ENCODE measurements at regions not wholly inside any gene's neighbourhood (a gene's known extent, or its start where the extent isn't known, plus 50 kb on each side); places are given as distances from the start of the nearest gene placed in this dataset.

DNA sequence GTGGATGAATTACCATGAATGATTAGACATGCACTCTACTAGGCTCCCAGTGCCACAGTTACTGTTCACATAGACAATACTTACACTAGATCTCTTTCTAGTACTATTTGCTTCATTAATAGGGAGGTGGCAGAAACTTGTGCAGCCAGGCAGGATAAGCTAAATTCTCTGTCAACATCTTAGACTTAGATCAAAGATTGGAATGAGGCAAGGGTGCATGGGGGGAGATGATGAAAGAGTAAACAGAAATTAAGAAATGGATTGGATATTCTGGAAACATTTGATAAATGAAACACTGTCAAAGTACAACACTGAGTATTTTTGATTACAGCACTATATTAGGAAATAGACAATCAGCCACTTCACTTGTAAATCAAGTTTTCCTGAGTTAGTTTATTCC, 205.4 kb upstream of the TBC1D5 start:
- Histone ChIP-seq H3K4me3 (ENCODE audit: low read length in 2 of 2) (no peak overlapping the region), H3K27me3 (ENCODE audit: control insufficient read depth in 2 of 2, insufficient read depth in 2 of 2, low read length in 2 of 2) (no peaks in the 10 kb centered on the region), H3K9me3 (ENCODE audit: control insufficient read depth in 2 of 2, low read length in 2 of 2) (no peaks in the 10 kb centered on the region), H3K36me3 (ENCODE audit: control insufficient read depth in 2 of 2, insufficient read depth in 2 of 2, low read length in 2 of 2) (no peaks in the 10 kb centered on the region), H3K27ac (ENCODE audit: low read depth in 2 of 2, low read length in 2 of 2) (no peak overlapping the region), H3K9ac (ENCODE audit: low read depth in 1 of 2, low read length in 2 of 2) (no peak overlapping the region), H3K4me1 (ENCODE audit: control insufficient read depth in 2 of 2, insufficient read depth in 2 of 2, low read length in 2 of 2) (no peaks in the 10 kb centered on the region)

DNA sequence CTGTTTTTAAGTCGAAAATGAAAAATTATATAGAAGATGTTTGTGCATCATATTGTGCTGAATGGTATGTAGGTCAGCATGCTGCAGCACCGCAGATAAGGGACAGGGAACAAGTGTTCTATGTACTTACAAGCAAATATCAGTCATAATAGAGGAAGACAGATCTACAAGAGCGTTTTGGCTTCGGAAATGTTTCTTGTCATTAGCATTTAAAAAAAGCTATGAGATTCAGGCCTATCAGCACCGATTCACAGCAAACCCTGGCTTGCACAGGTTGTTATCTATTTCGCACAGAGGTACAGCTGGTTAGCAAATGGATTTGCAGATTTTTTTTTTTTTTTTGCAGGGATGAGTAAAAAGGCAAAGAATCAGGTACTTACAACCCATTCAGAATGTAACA, 204.2 kb upstream of the TBC1D5 start:
- H3K4me1 ChIP-seq (ENCODE audit: control insufficient read depth in 2 of 2, insufficient read depth in 2 of 2, low read length in 2 of 2): no peaks in the 10 kb centered on the region
- no peak overlapping the region for H3K9ac ChIP-seq (ENCODE audit: low read depth in 1 of 2, low read length in 2 of 2)
- no peaks in the 10 kb centered on the region for H3K27me3 ChIP-seq (ENCODE audit: control insufficient read depth in 2 of 2, insufficient read depth in 2 of 2, low read length in 2 of 2)
- no peaks in the 10 kb centered on the region for H3K36me3 ChIP-seq (ENCODE audit: control insufficient read depth in 2 of 2, insufficient read depth in 2 of 2, low read length in 2 of 2)
- H3K9me3 ChIP-seq (ENCODE audit: control insufficient read depth in 2 of 2, low read length in 2 of 2): no peaks in the 10 kb centered on the region
- H3K27ac ChIP-seq (ENCODE audit: low read depth in 2 of 2, low read length in 2 of 2): no peak overlapping the region
- no peak overlapping the region for H3K4me3 ChIP-seq (ENCODE audit: low read length in 2 of 2)

DNA sequence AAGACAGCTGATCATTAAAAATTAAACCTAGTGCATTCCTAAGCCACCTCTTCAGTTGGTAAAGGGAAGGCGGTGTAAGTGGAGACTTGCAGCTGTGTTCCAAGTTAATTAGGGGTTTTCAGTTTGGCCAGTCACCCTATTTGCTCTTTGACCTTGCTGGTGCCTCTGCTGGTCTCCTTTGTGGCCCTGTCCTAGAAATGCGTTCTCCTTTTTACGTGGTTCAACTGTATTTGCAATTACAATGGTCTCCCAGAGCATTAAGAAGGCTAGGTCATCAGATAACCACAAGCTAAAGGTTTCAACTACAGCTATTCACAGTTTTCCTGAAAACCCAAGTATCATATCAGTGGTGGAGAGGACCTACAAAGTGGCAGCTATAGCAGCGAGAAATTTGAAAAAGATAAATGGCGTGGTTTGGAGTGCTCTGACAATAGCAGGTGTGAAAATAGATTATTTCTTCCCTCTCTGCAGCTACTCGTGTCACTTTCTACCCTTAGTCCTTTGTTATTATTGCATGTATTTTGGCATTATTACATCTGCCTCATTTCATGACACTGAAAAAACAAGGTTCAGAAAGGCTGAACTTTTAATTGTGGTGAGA, 203.5 kb upstream of the TBC1D5 start:
- Histone ChIP-seq H3K27me3 (ENCODE audit: control insufficient read depth in 2 of 2, insufficient read depth in 2 of 2, low read length in 2 of 2) (no peaks in the 10 kb centered on the region), H3K4me1 (ENCODE audit: control insufficient read depth in 2 of 2, insufficient read depth in 2 of 2, low read length in 2 of 2) (no peaks in the 10 kb centered on the region), H3K9me3 (ENCODE audit: control insufficient read depth in 2 of 2, low read length in 2 of 2) (no peaks in the 10 kb centered on the region), H3K36me3 (ENCODE audit: control insufficient read depth in 2 of 2, insufficient read depth in 2 of 2, low read length in 2 of 2) (no peaks in the 10 kb centered on the region), H3K9ac (ENCODE audit: low read depth in 1 of 2, low read length in 2 of 2) (no peak overlapping the region), H3K4me3 (ENCODE audit: low read length in 2 of 2) (no peak overlapping the region), H3K27ac (ENCODE audit: low read depth in 2 of 2, low read length in 2 of 2) (no peak overlapping the region)

DNA sequence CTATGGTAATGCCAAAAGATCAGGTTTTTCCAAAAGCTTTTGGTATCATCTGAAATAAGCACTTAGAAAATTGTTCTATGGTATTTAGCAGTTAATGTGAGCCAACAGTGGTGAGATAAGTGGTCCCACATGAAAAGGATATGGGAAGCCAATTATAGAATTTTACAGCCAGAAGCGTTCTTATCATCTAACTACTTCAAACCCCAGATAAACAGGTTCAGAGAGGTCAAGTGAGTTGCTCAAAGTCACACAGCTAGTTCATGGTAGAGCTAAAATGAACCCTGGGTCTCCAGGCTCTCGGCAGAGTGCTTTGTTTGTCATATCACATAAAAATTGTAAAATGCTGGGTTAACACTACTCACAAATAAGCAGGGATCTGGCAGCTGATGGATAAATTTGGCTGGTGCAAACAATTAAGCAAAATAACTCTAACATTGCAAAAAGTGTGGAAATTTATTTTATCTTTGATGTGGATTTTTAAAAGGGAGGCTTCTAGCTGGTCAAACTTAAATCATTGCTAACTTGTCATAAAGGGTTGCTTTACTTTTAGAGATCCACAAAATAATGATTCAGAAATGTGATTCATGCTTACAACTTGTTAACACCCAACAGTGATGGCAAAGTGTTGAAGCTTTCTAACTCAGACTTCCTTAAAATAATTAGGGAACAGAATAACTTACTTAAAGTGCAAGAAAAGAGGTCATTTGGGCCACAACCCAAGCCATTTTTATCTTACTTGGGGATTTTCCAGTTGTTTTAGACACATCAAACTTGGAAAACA, 202.8 kb upstream of the TBC1D5 start:
- H3K4me1 ChIP-seq (ENCODE audit: control insufficient read depth in 2 of 2, insufficient read depth in 2 of 2, low read length in 2 of 2): no peaks in the 10 kb centered on the region
- no peak overlapping the region for H3K4me3 ChIP-seq (ENCODE audit: low read length in 2 of 2)
- H3K9me3 ChIP-seq (ENCODE audit: control insufficient read depth in 2 of 2, low read length in 2 of 2): no peaks in the 10 kb centered on the region
- no peak overlapping the region for H3K9ac ChIP-seq (ENCODE audit: low read depth in 1 of 2, low read length in 2 of 2)
- H3K36me3 ChIP-seq (ENCODE audit: control insufficient read depth in 2 of 2, insufficient read depth in 2 of 2, low read length in 2 of 2): no peaks in the 10 kb centered on the region
- H3K27me3 ChIP-seq (ENCODE audit: control insufficient read depth in 2 of 2, insufficient read depth in 2 of 2, low read length in 2 of 2): no peaks in the 10 kb centered on the region
- H3K27ac ChIP-seq (ENCODE audit: low read depth in 2 of 2, low read length in 2 of 2): no peak overlapping the region

DNA sequence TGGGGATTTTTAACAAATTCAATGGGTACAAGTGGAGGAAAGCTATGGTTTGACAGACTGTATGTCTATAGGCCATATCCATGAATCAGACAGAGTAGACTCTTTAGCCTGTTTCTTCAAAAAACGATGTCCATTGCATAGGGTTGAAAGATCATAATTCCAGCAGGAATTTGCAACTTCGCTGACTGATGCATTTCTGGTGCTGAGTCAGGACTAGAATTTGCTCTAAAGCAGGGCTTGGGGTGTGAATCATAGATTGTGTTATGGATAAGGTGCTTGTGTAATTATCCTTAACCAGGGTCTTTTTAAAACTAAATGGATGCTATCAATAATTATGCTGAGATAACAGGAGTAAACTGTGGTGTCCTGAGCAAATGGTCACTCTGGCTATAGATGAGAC, 200.4 kb upstream of the TBC1D5 start:
- Histone ChIP-seq H3K9me3 (ENCODE audit: control insufficient read depth in 2 of 2, low read length in 2 of 2) (no peaks in the 10 kb centered on the region), H3K4me1 (ENCODE audit: control insufficient read depth in 2 of 2, insufficient read depth in 2 of 2, low read length in 2 of 2) (no peaks in the 10 kb centered on the region), H3K27me3 (ENCODE audit: control insufficient read depth in 2 of 2, insufficient read depth in 2 of 2, low read length in 2 of 2) (no peaks in the 10 kb centered on the region), H3K36me3 (ENCODE audit: control insufficient read depth in 2 of 2, insufficient read depth in 2 of 2, low read length in 2 of 2) (no peaks in the 10 kb centered on the region), H3K9ac (ENCODE audit: low read depth in 1 of 2, low read length in 2 of 2) (no peak overlapping the region), H3K4me3 (ENCODE audit: low read length in 2 of 2) (no peak overlapping the region), H3K27ac (ENCODE audit: low read depth in 2 of 2, low read length in 2 of 2) (no peak overlapping the region)

DNA sequence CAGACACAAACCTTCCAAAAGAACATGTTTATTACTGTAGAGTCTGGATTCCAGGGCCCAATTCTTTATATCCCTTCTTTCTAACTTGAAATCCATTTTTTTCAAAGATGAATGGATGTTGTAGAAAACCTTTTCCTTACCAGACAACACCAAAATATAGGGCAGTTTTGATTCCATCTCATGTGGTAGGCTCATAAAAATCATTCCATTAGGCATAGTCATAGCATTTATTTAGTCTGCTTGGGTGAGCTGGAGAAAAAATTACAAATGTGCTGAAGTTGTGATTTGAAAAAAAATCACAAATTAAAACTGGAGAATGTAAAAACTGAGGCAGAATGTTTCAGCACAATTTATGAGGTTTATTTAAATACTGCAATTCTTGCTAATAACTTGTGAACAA, 199.3 kb upstream of the TBC1D5 start:
- Histone ChIP-seq H3K9ac (ENCODE audit: low read depth in 1 of 2, low read length in 2 of 2) (no peak overlapping the region), H3K27me3 (ENCODE audit: control insufficient read depth in 2 of 2, insufficient read depth in 2 of 2, low read length in 2 of 2) (no peaks in the 10 kb centered on the region), H3K4me3 (ENCODE audit: low read length in 2 of 2) (no peak overlapping the region), H3K36me3 (ENCODE audit: control insufficient read depth in 2 of 2, insufficient read depth in 2 of 2, low read length in 2 of 2) (no peaks in the 10 kb centered on the region), H3K4me1 (ENCODE audit: control insufficient read depth in 2 of 2, insufficient read depth in 2 of 2, low read length in 2 of 2) (no peaks in the 10 kb centered on the region), H3K9me3 (ENCODE audit: control insufficient read depth in 2 of 2, low read length in 2 of 2) (no peaks in the 10 kb centered on the region), H3K27ac (ENCODE audit: low read depth in 2 of 2, low read length in 2 of 2) (no peak overlapping the region)

DNA sequence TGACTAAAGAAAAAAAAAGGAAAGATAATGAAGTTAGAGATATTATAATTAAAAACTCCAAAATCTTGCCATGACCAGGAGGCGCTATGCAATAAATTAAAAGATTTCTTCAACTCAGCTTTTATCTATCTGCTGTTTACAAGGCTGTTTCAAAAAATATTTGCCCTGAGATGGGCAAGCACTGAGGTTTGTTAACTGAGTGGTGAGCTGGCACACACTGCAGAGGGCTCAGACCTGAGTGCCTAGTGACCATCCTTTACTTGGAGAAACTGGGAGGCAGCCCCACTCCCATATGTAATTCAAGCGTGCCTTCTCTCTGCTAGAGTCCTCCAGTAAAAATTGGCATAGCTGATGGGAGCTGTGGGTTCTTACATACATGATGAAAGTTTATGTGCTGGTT, 198.7 kb upstream of the TBC1D5 start:
- no peaks in the 10 kb centered on the region for H3K9me3 ChIP-seq (ENCODE audit: control insufficient read depth in 2 of 2, low read length in 2 of 2)
- H3K36me3 ChIP-seq (ENCODE audit: control insufficient read depth in 2 of 2, insufficient read depth in 2 of 2, low read length in 2 of 2): no peaks in the 10 kb centered on the region
- no peaks in the 10 kb centered on the region for H3K27me3 ChIP-seq (ENCODE audit: control insufficient read depth in 2 of 2, insufficient read depth in 2 of 2, low read length in 2 of 2)
- H3K4me1 ChIP-seq (ENCODE audit: control insufficient read depth in 2 of 2, insufficient read depth in 2 of 2, low read length in 2 of 2): no peaks in the 10 kb centered on the region
- H3K4me3 ChIP-seq (ENCODE audit: low read length in 2 of 2): no peak overlapping the region
- H3K27ac ChIP-seq (ENCODE audit: low read depth in 2 of 2, low read length in 2 of 2): no peak overlapping the region
- H3K9ac ChIP-seq (ENCODE audit: low read depth in 1 of 2, low read length in 2 of 2): no peak overlapping the region

DNA sequence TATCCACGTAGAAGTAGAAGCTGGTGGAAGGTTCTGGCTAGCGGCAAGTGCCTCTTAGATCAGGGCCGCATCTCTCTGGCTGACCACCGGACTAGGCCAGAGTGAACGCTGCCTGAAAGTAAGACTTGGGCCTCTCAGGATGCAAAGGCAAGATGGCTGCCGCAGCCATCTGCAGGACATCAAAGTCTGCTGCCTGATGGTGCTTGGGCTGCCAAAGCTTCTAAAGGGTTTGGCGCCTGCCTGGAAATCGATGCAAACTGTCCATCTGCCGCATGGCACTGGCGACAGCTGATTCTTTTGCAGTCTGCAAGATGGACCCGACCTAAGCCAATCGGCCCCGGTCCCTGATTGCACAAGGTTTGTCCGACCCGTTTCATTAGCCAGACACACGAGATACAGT, 196.7 kb upstream of the TBC1D5 start:
- Histone ChIP-seq H3K9me3 (ENCODE audit: control insufficient read depth in 2 of 2, low read length in 2 of 2) (no peaks in the 10 kb centered on the region), H3K4me1 (ENCODE audit: control insufficient read depth in 2 of 2, insufficient read depth in 2 of 2, low read length in 2 of 2) (no peaks in the 10 kb centered on the region), H3K27ac (ENCODE audit: low read depth in 2 of 2, low read length in 2 of 2) (no peak overlapping the region), H3K4me3 (ENCODE audit: low read length in 2 of 2) (no peak overlapping the region), H3K27me3 (ENCODE audit: control insufficient read depth in 2 of 2, insufficient read depth in 2 of 2, low read length in 2 of 2) (no peaks in the 10 kb centered on the region), H3K36me3 (ENCODE audit: control insufficient read depth in 2 of 2, insufficient read depth in 2 of 2, low read length in 2 of 2) (no peaks in the 10 kb centered on the region), H3K9ac (ENCODE audit: low read depth in 1 of 2, low read length in 2 of 2) (no peak overlapping the region)

DNA sequence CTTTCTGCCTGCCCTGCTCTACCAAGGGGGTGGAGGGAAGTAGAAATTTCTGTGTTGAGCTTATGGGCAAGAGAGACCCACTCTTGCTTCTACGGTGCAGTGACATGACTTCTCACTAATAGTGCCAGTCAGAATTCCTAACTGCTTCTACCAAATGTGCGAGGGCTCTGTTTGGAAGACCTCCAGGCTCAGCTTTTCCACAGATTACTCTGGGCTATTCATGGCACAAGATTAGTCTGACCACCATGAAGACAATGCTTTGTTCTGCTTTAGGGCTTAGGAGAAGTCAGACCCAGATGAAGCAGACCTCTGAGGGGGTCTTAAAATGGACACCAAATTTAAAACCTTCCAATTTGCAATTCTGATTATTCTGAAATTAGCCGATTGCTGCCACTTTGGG, 195.9 kb upstream of the TBC1D5 start:
- no peak overlapping the region for H3K27ac ChIP-seq (ENCODE audit: low read depth in 2 of 2, low read length in 2 of 2)
- H3K27me3 ChIP-seq (ENCODE audit: control insufficient read depth in 2 of 2, insufficient read depth in 2 of 2, low read length in 2 of 2): no peaks in the 10 kb centered on the region
- no peak overlapping the region for H3K9ac ChIP-seq (ENCODE audit: low read depth in 1 of 2, low read length in 2 of 2)
- H3K4me3 ChIP-seq (ENCODE audit: low read length in 2 of 2): no peak overlapping the region
- no peaks in the 10 kb centered on the region for H3K36me3 ChIP-seq (ENCODE audit: control insufficient read depth in 2 of 2, insufficient read depth in 2 of 2, low read length in 2 of 2)
- H3K4me1 ChIP-seq (ENCODE audit: control insufficient read depth in 2 of 2, insufficient read depth in 2 of 2, low read length in 2 of 2): no peaks in the 10 kb centered on the region
- H3K9me3 ChIP-seq (ENCODE audit: control insufficient read depth in 2 of 2, low read length in 2 of 2): no peaks in the 10 kb centered on the region

DNA sequence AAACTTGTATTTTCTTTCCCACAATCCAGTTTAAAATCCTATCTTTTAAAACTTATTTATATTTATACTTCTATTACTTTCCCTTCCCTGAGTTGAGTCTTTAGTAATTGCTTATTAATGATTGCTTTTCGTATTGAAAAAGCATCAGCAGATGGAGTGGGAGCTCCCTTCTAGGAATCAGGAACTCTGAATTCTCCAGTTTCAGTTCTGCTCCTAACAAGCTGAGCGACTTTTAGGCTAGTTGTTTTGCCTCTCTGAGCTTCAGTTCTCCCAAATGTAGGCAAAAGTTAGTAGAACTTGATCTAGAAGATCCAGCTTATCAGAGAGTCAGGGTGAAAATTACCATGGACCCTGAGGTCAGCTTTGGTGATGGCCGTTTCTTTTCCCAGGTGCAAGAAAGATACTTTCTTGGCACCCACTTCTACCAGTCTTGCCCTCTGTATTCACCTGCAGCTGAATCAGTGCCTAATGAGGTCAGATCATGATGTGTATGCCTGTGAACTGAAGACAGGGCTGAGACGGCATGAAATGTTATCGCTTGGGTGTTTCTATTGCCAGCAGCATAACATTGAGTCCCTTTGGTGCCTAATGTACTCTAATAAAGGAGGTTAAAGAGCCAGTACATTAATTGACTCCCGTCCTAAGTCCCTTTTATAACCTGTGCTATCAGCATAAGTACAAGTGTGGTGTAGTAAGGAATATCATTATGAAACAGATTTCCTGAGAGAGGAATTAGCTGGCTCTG, 194.5 kb upstream of the TBC1D5 start:
- Histone ChIP-seq H3K9me3 (ENCODE audit: control insufficient read depth in 2 of 2, low read length in 2 of 2) (no peaks in the 10 kb centered on the region), H3K27ac (ENCODE audit: low read depth in 2 of 2, low read length in 2 of 2) (no peak overlapping the region), H3K9ac (ENCODE audit: low read depth in 1 of 2, low read length in 2 of 2) (no peak overlapping the region), H3K4me3 (ENCODE audit: low read length in 2 of 2) (no peak overlapping the region), H3K36me3 (ENCODE audit: control insufficient read depth in 2 of 2, insufficient read depth in 2 of 2, low read length in 2 of 2) (no peaks in the 10 kb centered on the region), H3K4me1 (ENCODE audit: control insufficient read depth in 2 of 2, insufficient read depth in 2 of 2, low read length in 2 of 2) (no peaks in the 10 kb centered on the region), H3K27me3 (ENCODE audit: control insufficient read depth in 2 of 2, insufficient read depth in 2 of 2, low read length in 2 of 2) (no peaks in the 10 kb centered on the region)

Measured in mucosa of rectum (tissue), 2 donors.